GM23338 (cell line): ENCODE measurements at regions not wholly inside any gene's neighbourhood (a gene's known extent, or its start where the extent isn't known, plus 50 kb on each side); places are given as distances from the start of the nearest gene placed in this dataset.

Source experiments
- CREB1 ChIP-seq: fragments of 250-450 bp; sonication (Bioruptor Pico); IDR thresholded peaks from 2 replicates; pipeline ENCODE4 v1.5.0; 2020; ENCODE audit warnings: low read depth, mild to moderate bottlenecking, moderate library complexity
- CTCF ChIP-seq, 2 experiments: fragments of 200-600 bp in 1 of 2; sonication (generic) in 1 of 2; conservative IDR thresholded peaks; 2 replicates each; pipeline versions ENCODE4 v1.5.1 to v1.6.1; 2016 to 2017; ENCODE audit warnings: antibody characterized with exemption in 2 of 2, low read depth in 2 of 2, mild to moderate bottlenecking in 2 of 2, moderate library complexity in 1 of 2
- ETS1 ChIP-seq: IDR thresholded peaks from 2 replicates; pipeline ENCODE4 v1.6.1; 2016; ENCODE audit warnings: antibody characterized with exemption
- EZH2 ChIP-seq: fragments of 200-600 bp; sonication (generic); IDR thresholded peaks from one replicate; pipeline ENCODE4 v1.8.0; 2017; ENCODE audit warnings: antibody characterized with exemption, mild to moderate bottlenecking, low read depth; ENCODE audit not compliant: unreplicated experiment
- EZH2phosphoT487 ChIP-seq: fragments of 200-600 bp; sonication (generic); IDR thresholded peaks from one replicate; pipeline ENCODE4 v1.8.1; 2018; ENCODE audit warnings: antibody characterized with exemption; ENCODE audit not compliant: unreplicated experiment
- JUNB ChIP-seq: IDR thresholded peaks from one replicate; pipeline ENCODE4 v1.6.1; 2016; ENCODE audit warnings: antibody characterized with exemption; ENCODE audit not compliant: unreplicated experiment
- NANOG ChIP-seq: IDR thresholded peaks from 2 replicates; pipeline ENCODE4 v1.6.1; 2016; ENCODE audit warnings: antibody characterized with exemption, borderline replicate concordance
- POLR2AphosphoS5 ChIP-seq: IDR thresholded peaks from 2 replicates; pipeline ENCODE4 v1.6.1; 2016; ENCODE audit warnings: antibody characterized with exemption, low read depth
- REST ChIP-seq: IDR thresholded peaks from one replicate; pipeline ENCODE4 v1.6.1; 2018; ENCODE audit warnings: antibody characterized with exemption; ENCODE audit not compliant: unreplicated experiment
- ZNF331 ChIP-seq: fragments of 250-450 bp; sonication (Bioruptor Pico); IDR thresholded peaks from 2 replicates; pipeline ENCODE4 v1.5.0; 2020; ENCODE audit warnings: low read depth, mild to moderate bottlenecking, moderate library complexity

GRCh38 chr6:98323605-98324004 is 510.8 kb upstream of the POU3F2 start:
- TF ChIP-seq CTCF (conservative IDR thresholded peaks at IDR 0.05; ENCODE audit: low read depth in 2 of 2) (no peak), ZNF331 (CRISPR knock-in tag) (no peak), EZH2phosphoT487 (no peak), POLR2AphosphoS5 (no peak), CREB1 (CRISPR knock-in tag) (no peak), NANOG (no peak), JUNB (no peak), EZH2 (no peak), REST (no peak), ETS1 (no peak)
